Activated CD4-positive, alpha-beta T cell treated with anti-CD3 and anti-CD28 coated beads, Interleukin-2, amount 10 ng/mL, durations not matched to agents 24 days and 14 days (primary cell): ENCODE measurements at regions not wholly inside any gene's neighbourhood (a gene's known extent, or its start where the extent isn't known, plus 50 kb on each side); places are given as distances from the start of the nearest gene placed in this dataset.

Experiments
- DNase-seq: peaks from one replicate; pipeline ENCODE4 v3.0.0; 2022
- H3K27ac Mint-ChIP-seq: one replicate; pipeline ENCODE4 v1.8.0; 2022; ENCODE audit warnings: mild to moderate bottlenecking, mixed read lengths
- H3K27me3 Mint-ChIP-seq: one replicate; pipeline ENCODE4 v1.8.0; 2022; ENCODE audit warnings: mixed read lengths
- H3K36me3 Mint-ChIP-seq: one replicate; pipeline ENCODE4 v1.8.0; 2022; ENCODE audit warnings: low read depth, mild to moderate bottlenecking, mixed read lengths
- H3K4me1 Mint-ChIP-seq: one replicate; pipeline ENCODE4 v1.8.0; 2021; ENCODE audit warnings: mixed read lengths
- H3K4me3 Mint-ChIP-seq: one replicate; pipeline ENCODE4 v1.8.0; 2022; ENCODE audit warnings: mild to moderate bottlenecking, moderate library complexity, mixed read lengths
- H3K9me3 Mint-ChIP-seq: one replicate; pipeline ENCODE4 v1.8.0; 2021; ENCODE audit warnings: mixed read lengths
- intact Hi-C: fragments of 100-400 bp; cut with micrococcal nuclease; formaldehyde crosslinking; loops from one replicate; pipeline ENCODE4 v1.15.1; 2023

DNA sequence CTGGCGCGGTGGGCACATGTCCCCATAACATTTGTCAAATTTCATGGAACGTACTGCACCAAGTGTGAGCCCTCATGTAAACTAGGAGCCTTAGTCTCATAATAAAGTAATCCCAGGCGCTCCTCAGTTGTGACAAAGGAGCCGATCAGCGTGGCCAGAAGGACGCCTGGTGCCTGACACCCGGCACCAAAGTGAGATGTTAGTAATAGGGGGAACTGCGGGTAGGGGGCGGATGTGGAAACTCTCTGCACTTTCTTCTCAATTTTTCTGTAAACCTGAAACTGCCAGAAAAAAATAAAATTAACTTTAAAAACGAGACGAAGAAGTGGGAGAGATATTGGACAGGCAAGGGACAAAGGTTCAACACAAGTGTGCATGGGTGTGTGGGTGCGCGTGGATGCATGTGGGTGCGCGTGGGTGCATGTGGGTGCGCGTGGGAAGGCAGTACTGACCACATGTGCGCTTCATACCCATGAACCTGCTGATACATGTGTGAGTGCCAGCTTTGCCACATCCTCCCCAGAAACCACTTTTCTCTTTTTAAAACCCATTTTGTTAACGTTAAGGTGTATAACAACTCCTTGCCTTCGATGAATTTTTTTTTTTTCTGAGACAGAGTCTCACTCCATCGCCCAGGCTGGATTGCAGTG, 55.4 kb upstream of the LINC01488 start:
- intact Hi-C loops: no loop called here
- H3K4me1 Mint-ChIP-seq: peaks cover 9% of the 10 kb centered on the region
- H3K4me3 Mint-ChIP-seq: no peak overlapping the region
- no peak for DNase-seq
- peaks cover 3% of the 10 kb centered on the region for H3K36me3 Mint-ChIP-seq
- H3K27ac Mint-ChIP-seq: no peak overlapping the region
- peaks cover 2% of the 10 kb centered on the region for H3K27me3 Mint-ChIP-seq
- H3K9me3 Mint-ChIP-seq: peaks cover 3% of the 10 kb centered on the region

- H3K27me3 Mint-ChIP-seq: peaks cover 2% of the 10 kb centered on the region
- no peak for DNase-seq
- no peak overlapping the region for H3K27ac Mint-ChIP-seq
- no peak overlapping the region for H3K4me3 Mint-ChIP-seq
- peaks cover 3% of the 10 kb centered on the region for H3K36me3 Mint-ChIP-seq
- H3K9me3 Mint-ChIP-seq: peaks cover 3% of the 10 kb centered on the region
- peaks cover 9% of the 10 kb centered on the region for H3K4me1 Mint-ChIP-seq
- intact Hi-C loops: no loop called here
These were observed 54.1 kb upstream of the LINC01488 start for GRCh38 chr11:69427337-69427736.

- DNase-seq: no peak
- peaks cover 2% of the 10 kb centered on the region for H3K27me3 Mint-ChIP-seq
- peaks cover 3% of the 10 kb centered on the region for H3K36me3 Mint-ChIP-seq
- H3K4me3 Mint-ChIP-seq: no peak overlapping the region
- intact Hi-C loops: no loop called here
- H3K4me1 Mint-ChIP-seq: peaks cover 9% of the 10 kb centered on the region
- peaks cover 3% of the 10 kb centered on the region for H3K9me3 Mint-ChIP-seq
- no peak overlapping the region for H3K27ac Mint-ChIP-seq
These were observed 53.3 kb upstream of the LINC01488 start for GRCh38 chr11:69427906-69428880.

DNA sequence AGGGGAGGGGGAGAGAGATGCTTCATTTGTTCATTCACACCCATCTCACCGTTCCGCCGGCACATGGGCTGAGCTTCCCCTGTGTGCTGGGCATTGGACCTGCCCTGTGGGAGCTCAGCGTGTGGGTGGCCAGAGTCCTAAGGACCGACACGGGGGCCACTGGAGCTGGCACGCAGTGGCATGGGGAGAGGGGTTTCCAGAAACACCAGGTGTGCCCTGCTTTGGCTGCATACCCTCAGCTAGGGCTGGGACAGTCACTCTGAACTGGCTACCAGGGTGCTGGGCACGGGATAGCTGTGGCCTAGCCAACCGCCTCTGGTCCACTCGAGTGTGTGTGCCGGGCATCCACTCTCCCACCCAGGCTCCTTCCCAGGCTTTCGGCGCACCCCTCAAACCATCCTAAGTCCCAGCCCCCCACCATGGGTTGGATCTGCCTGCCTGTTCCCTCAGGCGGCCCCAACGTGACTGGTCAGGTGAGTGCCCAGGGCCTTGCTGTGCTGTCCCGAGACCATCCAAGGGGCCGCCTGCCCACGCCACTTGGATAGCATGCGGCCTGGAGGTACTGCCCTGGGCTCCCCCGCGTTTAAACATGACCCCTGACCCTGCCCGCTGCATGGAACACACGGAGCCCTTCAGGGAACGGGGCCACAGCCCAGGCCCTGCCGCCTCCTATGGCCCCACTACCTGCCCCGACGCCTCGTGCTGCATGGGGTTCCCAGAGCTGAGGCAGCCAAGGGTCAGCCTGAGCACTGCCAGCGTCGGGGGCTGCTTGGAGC, 51.6 kb upstream of the LINC01488 start:
- Mint-ChIP-seq H3K36me3 (peaks cover 1% of the 10 kb centered on the region), H3K4me3 (no peak overlapping the region), H3K27ac (no peak overlapping the region), H3K4me1 (peaks cover 9% of the 10 kb centered on the region), H3K27me3 (peaks cover 2% of the 10 kb centered on the region), H3K9me3 (no peaks in the 10 kb centered on the region)
- intact Hi-C loops: no loop called here
- DNase-seq: no peak

DNA sequence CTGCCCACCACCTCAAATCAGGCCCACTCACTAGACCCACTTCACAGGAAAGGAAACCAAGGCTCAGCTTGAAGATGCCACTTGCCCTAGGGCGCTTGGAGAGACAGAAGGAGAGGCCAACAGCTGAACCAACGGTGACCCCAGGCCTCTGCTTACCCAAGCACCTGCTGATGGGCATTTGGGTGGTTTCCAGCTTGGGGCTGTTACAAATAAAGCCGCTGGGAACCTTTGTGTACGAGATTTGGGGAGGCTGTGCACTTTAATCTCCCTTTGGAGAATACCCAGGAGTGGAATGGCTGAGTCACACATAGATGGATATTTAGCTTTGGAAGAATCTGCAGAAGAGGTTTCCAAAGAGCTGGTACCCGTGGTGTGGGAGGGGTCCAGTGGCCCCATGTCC, 50.9 kb upstream of the LINC01488 start:
- Mint-ChIP-seq H3K9me3 (no peaks in the 10 kb centered on the region), H3K4me3 (no peak overlapping the region), H3K36me3 (no peaks in the 10 kb centered on the region), H3K27me3 (peaks cover 2% of the 10 kb centered on the region), H3K4me1 (peaks cover 7% of the 10 kb centered on the region), H3K27ac (no peak overlapping the region)
- intact Hi-C loops: no loop called here
- no peak for DNase-seq

DNA sequence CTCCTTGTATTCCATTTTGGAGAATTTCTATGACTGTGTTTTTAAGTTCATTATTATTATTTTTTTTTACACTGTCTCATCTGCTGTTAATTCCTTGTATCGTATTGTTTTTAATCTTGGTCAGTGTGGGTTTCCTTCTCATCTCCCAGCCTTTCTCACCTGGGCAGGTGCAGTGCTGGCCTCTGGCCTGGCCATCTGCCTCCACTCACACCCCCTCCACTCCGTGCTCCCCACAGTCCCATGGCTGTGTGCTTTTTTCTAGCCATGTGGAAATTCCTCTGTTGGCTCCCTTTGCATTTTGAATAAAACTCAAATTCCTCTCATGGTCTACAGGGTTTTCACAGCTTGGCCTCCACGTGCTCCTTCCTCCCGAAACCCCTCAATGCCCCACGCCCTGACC, 50.3 kb upstream of the LINC01488 start:
- intact Hi-C loops: no loop called here
- Mint-ChIP-seq H3K4me1 (peaks cover 2% of the 10 kb centered on the region), H3K36me3 (no peaks in the 10 kb centered on the region), H3K4me3 (no peak overlapping the region), H3K27ac (no peak overlapping the region), H3K9me3 (no peaks in the 10 kb centered on the region), H3K27me3 (peaks cover 2% of the 10 kb centered on the region)
- DNase-seq: no peak
